GM18873 (cell line): ENCODE measurements at regions not wholly inside any gene's neighbourhood (a gene's known extent, or its start where the extent isn't known, plus 50 kb on each side); places are given as distances from the start of the nearest gene placed in this dataset.

ENCODE experiments used
- ATAC-seq: cut with Tn5 transposase; IDR thresholded peaks from one replicate; pipeline ENCODE4 v1.9.1; 2021; ENCODE audit warnings: mild to moderate bottlenecking, moderate library complexity, moderate number of reproducible peaks; ENCODE audit not compliant: unreplicated experiment, low FRiP score

DNA sequence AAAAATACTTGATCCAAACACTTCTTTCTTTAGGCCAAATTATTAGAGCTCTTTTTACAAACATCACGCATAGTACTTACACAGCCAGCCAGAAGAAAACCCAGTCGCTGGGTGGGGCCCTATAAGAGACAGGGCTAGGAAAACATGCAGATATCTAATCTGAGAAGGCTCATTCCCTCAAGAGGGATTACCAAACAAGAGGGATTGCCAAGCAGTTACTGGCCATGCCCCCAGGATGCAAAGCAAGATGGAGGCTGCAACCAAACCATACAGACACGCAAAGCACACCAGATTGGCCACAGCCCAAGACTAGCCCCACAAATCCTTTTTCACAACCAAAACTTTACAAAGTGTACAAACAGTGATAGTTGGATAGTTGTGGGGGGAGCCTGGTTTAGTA lies 1235.4 kb upstream of the GJE1 start:
- ATAC-seq, result no peak

DNA sequence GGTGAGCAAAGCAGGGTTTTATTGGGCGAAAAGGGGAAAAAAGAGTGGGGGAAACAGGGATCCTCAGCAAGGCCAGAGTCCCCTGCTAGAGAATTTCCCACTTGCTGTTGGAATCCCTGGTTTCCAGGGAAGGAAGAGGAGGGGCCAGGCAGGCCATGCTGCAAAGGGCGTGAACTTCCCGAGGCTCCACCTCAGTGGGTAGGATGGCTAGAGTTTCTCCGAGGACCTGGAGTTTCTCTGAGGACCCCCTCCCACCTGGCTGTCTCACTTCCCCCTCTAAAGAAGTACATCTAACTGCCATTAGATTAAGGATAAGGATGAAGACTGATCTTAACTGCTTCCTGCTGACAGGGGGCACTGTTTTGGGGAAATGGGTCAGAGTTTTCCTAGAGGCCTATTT lies 1239.3 kb upstream of the GJE1 start:
- ATAC-seq, result no peak

DNA sequence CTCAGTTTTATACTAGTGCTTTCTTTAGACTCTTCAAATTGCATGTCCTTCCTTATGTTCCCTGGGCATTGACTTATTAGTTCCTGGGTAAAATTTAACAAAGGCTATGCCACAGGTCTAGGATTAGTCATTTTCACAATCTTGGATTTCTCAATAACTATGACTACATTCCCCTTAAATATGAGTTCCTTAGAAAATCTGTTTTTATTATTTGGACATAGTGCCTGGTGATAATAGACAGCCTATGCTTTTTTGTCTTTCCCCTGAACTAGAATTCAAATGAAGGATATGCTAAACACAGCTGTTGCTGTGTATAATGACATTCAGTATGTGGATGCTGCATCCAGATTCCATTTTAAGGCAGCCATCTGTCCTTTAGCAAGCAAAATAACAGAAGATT lies 1252.8 kb upstream of the GJE1 start:
- no peak for ATAC-seq

DNA sequence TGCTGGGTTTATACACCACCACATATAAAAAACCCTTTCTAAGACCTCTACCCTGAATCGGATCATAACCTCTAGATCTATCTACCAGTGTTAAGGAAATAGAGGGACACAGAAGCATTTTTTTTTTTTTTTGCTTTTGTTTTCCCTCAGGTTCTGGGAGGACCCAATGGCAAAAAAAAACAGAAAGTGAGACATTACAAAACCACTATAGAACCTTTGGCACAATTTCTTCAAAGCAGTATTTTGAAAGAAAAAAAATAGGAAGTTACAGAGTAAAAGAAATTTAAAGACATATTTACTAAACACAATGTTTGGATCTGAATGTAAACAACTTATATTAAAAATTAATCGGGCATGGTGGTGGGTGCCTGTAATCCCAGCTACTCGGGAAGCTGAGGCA lies 1258.7 kb upstream of the GJE1 start:
- ATAC-seq, result no peak

DNA sequence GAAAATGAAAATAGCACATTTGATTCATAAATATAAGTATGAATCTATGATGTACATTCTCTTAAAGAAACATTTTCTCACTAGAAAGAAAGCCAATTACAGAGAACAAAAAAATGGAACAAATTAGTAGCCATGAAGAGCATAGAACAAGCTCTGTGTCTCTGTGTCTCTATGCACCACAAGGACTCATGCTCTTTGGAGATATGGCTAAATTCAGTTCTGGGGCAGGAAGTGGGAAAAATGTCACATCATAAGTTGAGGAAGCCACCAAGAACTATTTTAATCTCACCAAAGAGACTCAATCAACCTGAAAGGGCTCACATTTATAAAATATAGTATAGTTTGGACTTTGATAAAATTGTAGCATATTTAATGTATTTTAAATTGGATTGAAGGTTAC lies 1259.8 kb upstream of the GJE1 start:
- no peak for ATAC-seq

DNA sequence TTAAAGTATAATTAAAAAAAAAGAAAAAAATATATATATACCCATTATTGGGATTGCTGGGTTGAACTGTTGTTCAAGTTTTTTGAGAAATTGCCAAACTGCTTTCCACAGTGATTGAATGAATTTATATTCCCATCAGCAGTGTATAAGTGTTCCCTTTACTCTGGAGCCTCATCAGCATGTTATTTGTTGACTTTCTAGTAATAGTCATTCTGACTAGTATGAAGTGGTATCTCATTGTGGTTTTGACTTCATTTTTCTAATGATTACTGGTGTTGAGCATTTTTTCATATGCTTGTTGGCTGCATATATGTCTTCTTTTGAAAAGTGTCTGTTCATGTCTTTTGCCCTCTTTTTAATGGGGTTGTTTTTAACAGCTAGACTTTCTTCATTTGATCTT lies 1260.8 kb upstream of the GJE1 start:
- no peak for ATAC-seq

DNA sequence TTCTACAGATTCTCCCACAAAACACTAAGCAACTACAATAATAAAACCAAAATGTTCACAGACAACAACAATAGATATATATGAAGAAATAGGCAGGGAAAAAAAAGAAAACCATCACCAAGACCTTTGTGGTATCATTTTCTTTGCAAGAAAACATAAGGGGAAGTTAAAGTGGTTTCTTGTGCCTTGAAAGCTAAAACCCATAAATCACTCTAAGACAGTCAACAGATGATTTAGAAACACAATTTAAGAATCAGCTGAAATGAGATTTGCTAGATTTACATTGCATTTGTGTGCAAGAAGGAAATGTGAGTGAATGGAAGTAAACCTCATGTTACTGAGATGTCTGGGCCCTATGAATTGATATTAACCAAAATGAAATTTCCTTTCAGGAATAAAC lies 1265.4 kb upstream of the GJE1 start:
- ATAC-seq, result no peak

DNA sequence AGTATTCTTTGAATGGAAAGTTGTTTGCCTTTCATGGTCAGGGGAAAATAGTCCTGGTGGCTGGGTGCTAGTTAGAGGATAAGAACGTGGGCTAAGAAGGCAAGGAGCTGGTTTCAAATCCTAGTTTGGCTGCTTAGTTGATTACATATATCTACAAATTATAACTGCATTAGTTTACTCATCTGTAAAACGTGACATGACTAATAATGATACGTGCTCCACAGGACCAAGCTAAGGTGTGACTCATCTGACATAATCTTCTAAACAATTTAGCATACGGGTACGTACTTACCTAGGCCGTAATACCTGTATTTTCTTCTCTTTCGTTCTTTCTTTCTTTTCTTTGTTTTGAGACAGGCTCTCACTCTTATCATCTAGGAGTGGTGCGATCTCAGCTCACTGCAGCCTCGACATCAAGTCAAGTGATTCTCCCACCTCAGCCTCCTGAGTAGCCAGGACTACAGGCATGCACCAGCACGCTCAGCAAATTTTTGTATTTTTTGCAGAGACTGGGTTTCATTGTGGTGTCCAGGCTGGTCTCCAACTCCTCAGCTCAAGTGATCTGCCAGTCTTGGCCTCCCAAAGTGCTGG lies 1274.2 kb upstream of the GJE1 start:
- ATAC-seq, result no peak

DNA sequence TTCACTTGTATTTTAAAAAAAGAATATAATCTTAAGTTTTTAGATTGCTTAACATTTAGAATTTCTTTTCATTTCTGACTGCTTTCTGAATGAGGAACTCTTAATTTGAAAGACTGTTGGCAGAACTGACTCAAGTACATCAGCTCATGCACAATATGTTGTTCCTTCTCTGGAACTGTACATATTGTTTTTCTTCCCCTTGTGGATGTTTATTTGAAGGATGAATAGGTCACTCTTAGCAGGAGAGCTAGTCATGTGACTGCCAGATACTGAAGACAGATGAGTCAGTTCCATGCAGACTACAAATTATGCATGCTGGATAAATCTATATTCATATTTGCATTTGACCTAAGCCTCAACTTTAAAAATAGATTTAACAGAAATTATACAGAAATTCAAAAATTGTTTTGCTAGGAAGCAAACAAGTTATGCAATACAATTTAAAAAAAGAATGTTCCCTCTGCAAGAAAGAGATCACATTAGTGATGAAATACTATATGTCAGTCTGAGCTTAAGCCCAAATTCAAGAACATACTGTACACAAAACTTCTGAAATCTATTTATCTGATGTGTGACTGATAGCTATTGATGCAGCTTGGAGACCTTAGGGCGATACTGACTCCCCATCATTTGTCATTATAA lies 1274.9 kb upstream of the GJE1 start:
- ATAC-seq, result no peak

DNA sequence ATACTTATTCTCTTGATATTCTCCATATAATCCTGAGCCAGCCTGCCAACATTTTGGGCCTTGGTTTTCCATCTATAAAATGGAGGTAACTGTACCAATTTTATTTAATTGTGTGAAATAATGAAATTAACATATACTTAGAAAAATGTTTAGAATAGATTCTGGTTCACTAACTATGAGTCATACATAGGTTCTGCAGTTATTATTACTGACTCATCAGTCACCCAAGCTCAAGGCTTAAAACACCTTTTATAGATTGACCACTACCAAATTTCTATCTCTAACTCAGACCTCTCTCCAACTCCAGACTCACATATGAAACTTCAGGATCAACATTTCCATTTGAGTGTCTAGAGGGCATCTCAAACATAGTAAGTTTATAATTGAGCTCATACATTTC lies 1277.2 kb upstream of the GJE1 start:
- ATAC-seq, result no peak

DNA sequence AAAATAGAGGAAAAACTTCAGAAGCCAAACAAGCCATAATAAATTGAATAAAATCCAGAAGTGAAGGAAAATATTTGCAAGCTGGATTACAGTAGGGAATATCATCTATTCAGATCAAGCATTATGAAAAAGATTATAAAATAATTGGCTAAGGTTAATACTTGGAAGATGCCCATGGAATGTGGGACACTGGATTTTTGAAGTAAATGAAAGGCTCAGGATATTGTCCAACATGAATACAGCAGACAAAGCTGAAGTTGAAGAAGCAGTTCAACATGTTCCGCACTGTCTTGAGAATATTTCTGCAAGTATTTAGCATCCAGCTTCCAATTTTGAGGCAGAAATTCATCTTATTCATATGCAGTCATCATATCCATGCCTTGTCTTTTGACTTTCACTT lies 1278.4 kb upstream of the GJE1 start:
- no peak for ATAC-seq

DNA sequence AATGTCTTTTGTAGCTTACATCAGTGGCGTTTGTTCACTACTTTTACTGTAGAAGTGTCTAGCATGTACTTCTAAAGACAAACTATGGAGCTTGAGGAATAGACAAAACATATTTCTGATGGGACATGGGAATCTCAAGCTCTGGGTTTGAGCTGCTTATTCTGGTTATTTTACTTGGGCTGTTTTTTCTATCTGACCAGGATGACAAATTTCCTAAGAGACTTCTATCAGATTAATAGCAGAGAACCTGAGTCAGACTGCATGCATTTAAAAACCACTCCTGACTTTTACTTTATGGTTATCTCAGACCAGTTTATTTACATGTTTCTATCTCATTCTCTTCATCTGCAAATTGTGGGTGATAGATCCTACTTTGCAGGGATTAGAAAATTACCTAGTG lies 1282.3 kb upstream of the GJE1 start:
- no peak for ATAC-seq

DNA sequence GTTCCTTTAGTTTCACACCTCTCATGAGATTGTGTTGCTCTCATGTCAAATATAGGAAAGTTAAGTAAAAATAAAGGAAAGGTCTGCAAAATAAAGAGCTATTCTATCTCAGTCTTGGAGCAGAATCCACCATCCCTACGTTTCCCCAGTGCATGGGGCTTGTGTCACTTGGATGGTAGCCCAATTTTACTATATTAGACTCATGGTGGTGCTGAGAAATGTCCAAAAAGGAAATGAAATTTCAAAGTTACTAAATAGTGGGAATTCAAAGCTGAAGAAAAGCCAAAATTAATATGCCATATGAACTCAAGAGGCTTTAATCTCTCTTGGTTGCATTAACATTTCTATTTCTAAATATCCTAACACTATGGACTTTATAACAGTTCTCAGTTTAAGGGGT lies 1283.3 kb upstream of the GJE1 start:
- no peak for ATAC-seq

DNA sequence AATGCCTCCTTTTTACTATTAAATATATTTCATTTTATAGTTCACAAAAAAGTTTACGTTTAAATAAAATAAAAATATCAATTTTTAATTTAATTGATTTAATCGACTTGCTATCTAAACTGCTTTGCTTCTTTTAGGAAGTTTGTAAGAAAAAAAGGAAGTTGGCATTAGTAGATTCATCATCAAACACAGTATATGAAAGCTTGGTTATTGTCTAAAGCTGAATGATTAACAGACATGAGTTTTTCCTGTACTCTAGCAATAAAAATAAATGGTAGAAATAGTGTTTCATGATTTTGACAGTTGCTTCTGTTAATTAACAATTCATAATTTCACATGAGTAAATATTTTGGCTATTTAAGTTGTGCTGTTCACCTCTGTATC lies 1285.5 kb upstream of the GJE1 start:
- no peak for ATAC-seq

DNA sequence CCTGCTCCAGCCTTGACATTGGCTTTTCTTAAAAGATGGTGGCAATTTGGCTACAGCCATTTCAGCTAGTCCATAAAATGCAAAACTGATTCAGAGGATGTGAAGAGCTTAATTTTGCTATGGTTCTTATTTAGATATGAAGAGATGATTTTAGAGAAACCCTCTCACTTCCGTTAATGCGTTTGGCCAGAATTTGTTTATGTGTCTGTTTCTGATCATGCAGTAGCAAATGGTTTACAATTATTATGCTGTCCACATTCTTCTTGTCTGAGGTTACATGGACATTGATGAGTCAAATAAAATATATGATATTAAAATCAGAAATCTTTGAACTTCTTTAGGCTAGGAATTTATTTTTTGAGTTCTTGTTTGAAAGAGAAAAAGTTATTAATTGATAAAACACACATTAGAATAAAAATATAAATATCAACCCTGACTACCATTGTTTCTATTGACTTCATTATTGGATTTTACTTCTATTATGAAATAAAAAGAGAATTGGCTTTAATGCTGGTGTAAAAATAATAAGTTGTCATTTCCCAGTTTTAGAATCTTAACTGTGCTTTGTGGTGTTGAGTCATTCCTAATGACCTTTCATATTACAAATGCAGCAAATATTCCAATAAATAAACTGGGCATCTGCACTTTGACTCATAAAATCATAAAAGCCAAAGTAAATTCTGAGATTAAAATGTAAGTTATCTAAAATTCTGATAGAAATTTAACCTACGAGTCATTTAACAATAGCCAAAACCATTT lies 1286.0 kb upstream of the GJE1 start:
- no peak for ATAC-seq

DNA sequence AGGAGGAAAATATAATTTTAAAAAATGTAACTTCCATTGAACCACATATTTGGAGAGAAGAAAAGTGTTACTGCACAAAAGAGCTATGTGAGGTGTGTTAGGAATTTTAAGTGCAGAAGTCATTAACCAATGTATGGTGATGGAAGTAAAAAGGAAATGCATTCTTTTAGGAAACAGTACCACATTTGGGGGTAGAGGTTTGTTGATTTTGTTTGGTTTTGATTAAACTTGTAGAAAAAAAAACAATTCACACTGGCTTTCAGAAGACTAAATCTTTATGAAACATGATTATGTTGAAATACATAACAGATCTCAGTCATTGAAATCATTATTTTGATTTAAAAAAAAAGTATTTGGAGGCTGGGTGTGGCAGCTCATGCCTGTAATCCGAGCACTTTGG lies 1287.0 kb upstream of the GJE1 start:
- ATAC-seq, result no peak

DNA sequence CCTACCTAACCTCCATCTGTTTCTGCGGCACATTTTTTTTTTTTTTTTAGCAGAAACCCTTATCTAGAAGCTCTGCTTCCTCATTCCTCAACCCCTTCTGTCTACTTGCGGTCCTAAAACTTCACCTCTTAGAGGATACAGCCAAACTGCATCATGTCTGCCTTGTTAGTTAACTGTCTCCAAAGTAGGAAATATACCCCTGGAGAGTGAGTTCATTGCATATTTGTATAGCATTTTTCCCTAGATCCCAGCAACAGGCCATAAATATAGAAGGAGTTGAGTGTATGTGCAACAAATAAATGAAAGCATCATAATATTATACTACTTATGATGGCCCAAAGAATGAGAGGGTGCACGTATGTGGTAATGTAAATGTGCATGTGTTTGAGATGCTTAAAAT lies 1288.6 kb upstream of the GJE1 start:
- ATAC-seq, result no peak

DNA sequence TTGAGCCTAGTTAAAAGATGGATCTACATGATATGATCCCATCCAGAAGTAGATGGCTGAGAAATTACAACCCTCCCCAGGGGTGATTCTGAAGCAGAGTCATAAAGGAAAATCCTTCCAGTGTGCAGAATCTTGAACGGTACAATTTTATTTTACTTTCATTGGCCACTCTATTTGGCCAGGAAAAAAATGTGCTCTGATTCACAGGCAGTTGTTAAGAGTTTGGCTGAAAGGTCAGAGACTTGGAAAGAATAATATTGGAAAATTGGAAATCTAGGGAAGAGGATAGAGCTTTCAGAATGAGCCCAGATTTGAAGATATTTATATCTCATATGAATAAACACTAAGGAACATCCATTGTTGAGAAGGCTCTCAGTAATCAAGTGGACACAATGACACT lies 1299.3 kb upstream of the GJE1 start:
- ATAC-seq, result no peak

DNA sequence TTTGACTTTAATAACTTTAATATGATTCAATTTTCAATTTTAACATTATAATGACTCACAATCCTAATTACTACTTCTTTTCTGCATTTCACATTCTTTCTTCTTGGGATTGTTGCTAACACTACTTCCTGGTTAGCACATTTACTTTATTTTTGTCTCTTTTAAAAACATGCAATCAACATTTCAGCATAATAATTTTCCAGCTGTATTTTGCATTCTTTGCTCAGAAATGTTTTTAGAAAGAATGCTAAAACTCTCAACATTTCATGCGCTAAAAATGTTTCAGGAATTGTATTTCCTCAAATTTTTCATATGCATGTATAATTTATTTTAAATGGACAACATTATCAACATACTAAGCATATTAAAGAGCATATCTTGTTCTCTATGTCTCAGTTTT lies 1302.1 kb upstream of the GJE1 start:
- no peak for ATAC-seq

DNA sequence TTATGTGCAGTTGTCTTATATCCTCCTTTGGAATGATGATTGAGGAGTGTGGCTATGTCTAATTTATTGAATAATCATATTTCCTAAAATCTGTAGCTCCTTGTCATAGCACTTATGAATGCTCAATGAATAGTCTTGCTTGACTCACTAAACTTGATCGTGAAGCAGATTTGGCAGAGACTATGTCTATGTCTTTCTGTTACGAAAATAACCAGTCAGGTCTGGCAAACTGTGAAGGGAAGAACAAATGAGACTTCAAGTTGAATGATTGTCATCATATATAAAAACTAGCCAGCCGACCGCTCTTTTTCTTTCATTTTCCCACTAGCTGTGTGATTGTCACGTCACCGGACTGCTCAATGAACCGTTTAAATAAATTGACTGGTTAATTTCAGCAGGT lies 1303.9 kb upstream of the GJE1 start:
- no peak for ATAC-seq

DNA sequence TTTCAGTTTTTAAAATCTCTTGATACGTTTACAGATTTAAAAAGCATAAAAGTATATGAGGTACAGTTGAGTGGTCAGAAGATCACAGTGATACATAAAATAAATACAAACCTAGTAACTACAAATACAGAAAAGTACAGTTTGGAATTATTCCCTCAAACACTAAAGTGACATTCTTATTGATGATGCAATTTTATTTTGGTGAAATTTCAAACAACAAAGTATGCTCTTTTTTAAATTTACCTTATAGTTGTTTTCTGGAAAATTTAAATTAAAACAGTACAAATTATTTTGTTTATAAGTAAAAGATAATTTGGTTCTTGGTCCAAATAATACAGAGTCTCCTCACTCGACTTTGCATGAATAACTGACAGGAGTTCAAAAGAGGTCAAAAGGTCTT lies 1305.1 kb upstream of the GJE1 start:
- ATAC-seq, result no peak

DNA sequence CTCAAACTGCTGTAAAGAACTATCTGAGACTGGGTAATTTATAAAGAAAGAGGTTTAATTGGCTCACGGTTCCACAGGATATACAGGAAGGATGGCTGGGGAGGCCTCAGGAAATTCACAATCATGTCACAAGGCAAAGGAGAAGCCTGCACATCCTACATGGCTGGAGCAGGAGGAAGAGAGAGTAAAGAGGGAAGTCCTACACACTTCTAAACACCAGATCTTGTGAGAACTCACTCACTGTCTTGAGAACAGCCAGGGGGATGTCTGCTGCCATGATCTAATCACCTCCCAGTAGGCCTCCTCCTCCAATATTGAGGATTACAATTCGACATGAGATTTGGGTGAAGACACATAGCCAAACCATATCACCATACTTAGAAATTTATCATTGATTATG lies 1307.0 kb upstream of the GJE1 start:
- ATAC-seq, result no peak
